ENCODE measurements at regions not wholly inside any gene's neighbourhood (a gene's known extent, or its start where the extent isn't known, plus 50 kb on each side); places are given as distances from the start of the nearest gene placed in this dataset.
A peak's percentile ranks its signal among the peaks of the same experiment; 100 is the strongest.
"Not testable (repeated sequence)": the region's sequence is repeated elsewhere in the genome, so short reads cannot be mapped to it uniquely, and the experiment has no call there.

GRCh38 chr13:79936368-79937136, 404.4 kb downstream of the SPRY2 start:
- Histone ChIP-seq H3K27ac (no peak overlapping the region), H3K4me3 (no peak overlapping the region), H3K36me3 (no peaks in the 10 kb centered on the region), H3K9me3 (no peaks in the 10 kb centered on the region), H3K4me1 (no peaks in the 10 kb centered on the region), H3K27me3 (no peaks in the 10 kb centered on the region)
- intact Hi-C loops (cut with DNase I): no loop called here
- DNase-seq (no peak), ATAC-seq (peak in 3 of 4 donors; percentile 27 to 47 (median 44))
- WGBS (ENCODE audit: insufficient coverage, low coverage, low lambda C conversion rate, missing lambda C conversion rate): 65% methylated on average over 12 of the region's 12 CpGs
- TF ChIP-seq POLR2A (IDR thresholded peaks at IDR 0.05) (no peak), CTCF (IDR thresholded peaks at IDR 0.05) (no peak)

- no peak for TF ChIP-seq POLR2A (IDR thresholded peaks at IDR 0.05)
- TF ChIP-seq CTCF (IDR thresholded peaks at IDR 0.05): no peak
- no peak for DNase-seq
- intact Hi-C loops (cut with DNase I): no loop called here
- no peak for ATAC-seq
- H3K27me3 ChIP-seq: no peaks in the 10 kb centered on the region
- H3K27ac ChIP-seq: no peak overlapping the region
- no peaks in the 10 kb centered on the region for H3K9me3 ChIP-seq
- H3K4me1 ChIP-seq: no peaks in the 10 kb centered on the region
- H3K36me3 ChIP-seq: no peaks in the 10 kb centered on the region
- no peak overlapping the region for H3K4me3 ChIP-seq
These were observed 405.8 kb downstream of the SPRY2 start for GRCh38 chr13:79935121-79935520.

- H3K27ac ChIP-seq: no peak overlapping the region
- 95% methylated on average over 2 of the region's 2 CpGs for WGBS (ENCODE audit: insufficient coverage, low coverage, low lambda C conversion rate, missing lambda C conversion rate)
- no peaks in the 10 kb centered on the region for H3K9me3 ChIP-seq
- ATAC-seq: no peak
- H3K36me3 ChIP-seq: no peaks in the 10 kb centered on the region
- intact Hi-C loops (cut with DNase I): no loop called here
- TF ChIP-seq CTCF (IDR thresholded peaks at IDR 0.05) (no peak), POLR2A (IDR thresholded peaks at IDR 0.05) (no peak)
- H3K4me1 ChIP-seq: no peaks in the 10 kb centered on the region
- no peak for DNase-seq
- H3K27me3 ChIP-seq: no peaks in the 10 kb centered on the region
- H3K4me3 ChIP-seq: no peak overlapping the region
These were observed 407.5 kb downstream of the SPRY2 start for GRCh38 chr13:79933389-79933788.

- 56% methylated on average over 2 of the region's 2 CpGs for WGBS (ENCODE audit: insufficient coverage, low coverage, low lambda C conversion rate, missing lambda C conversion rate)
These were observed 408.4 kb downstream of the SPRY2 start for GRCh38 chr13:79932556-79932955.

GRCh38 chr13:79923973-79924556, 416.9 kb downstream of the SPRY2 start:
- intact Hi-C loops (cut with DNase I); ATAC-seq; H3K4me3 ChIP-seq; DNase-seq; H3K36me3 ChIP-seq; H3K4me1 ChIP-seq; H3K27ac ChIP-seq; H3K9me3 ChIP-seq; H3K27me3 ChIP-seq: not testable (repeated sequence)
- 100% methylated on average over 1 of the region's 1 CpG for WGBS (ENCODE audit: insufficient coverage, low coverage, low lambda C conversion rate, missing lambda C conversion rate)

More at GRCh38 chr13:79932556-79932955, 408.4 kb downstream of the SPRY2 start:
- TF ChIP-seq POLR2A (IDR thresholded peaks at IDR 0.05): no peak
- TF ChIP-seq CTCF (IDR thresholded peaks at IDR 0.05): no peak
- Histone ChIP-seq H3K9me3 (no peaks in the 10 kb centered on the region), H3K36me3 (no peaks in the 10 kb centered on the region), H3K27me3 (no peaks in the 10 kb centered on the region), H3K4me1 (no peaks in the 10 kb centered on the region), H3K4me3 (no peak overlapping the region), H3K27ac (no peak overlapping the region)
- no peak for ATAC-seq
- DNase-seq: no peak
- intact Hi-C loops (cut with DNase I): no loop called here
